GM21737 (cell line): ENCODE measurements at regions not wholly inside any gene's neighbourhood (a gene's known extent, or its start where the extent isn't known, plus 50 kb on each side); places are given as distances from the start of the nearest gene placed in this dataset.
"Not testable (repeated sequence)": the region's sequence is repeated elsewhere in the genome, so short reads cannot be mapped to it uniquely, and the experiment has no call there.

Experiments
- ATAC-seq: cut with Tn5 transposase; IDR thresholded peaks from one replicate; pipeline ENCODE4 v1.9.1; 2021; ENCODE audit warnings: mild to moderate bottlenecking, moderate library complexity; ENCODE audit not compliant: unreplicated experiment

- ATAC-seq = not testable (repeated sequence)
Measured at GRCh38 chr20:29516847-29517246, 1740.6 kb upstream of the DEFB115 start.

- ATAC-seq = not testable (repeated sequence)
Measured at GRCh38 chr20:29519610-29520241, 1737.7 kb upstream of the DEFB115 start.

- ATAC-seq = not testable (repeated sequence)
Measured at GRCh38 chr20:29533566-29534177, 1723.8 kb upstream of the DEFB115 start.

GRCh38 chr20:29566901-29567635 lies 1690.4 kb upstream of the DEFB115 start:
- ATAC-seq = not testable (repeated sequence)

- ATAC-seq = not testable (repeated sequence)
Measured at GRCh38 chr20:29567671-29568070, 1689.8 kb upstream of the DEFB115 start.

GRCh38 chr20:29570126-29570525 lies 1687.3 kb upstream of the DEFB115 start:
- ATAC-seq = not testable (repeated sequence)

GRCh38 chr20:29589530-29589929 lies 1667.9 kb upstream of the DEFB115 start:
- not testable (repeated sequence) for ATAC-seq

GRCh38 chr20:29604163-29604562 lies 1653.3 kb upstream of the DEFB115 start:
- not testable (repeated sequence) for ATAC-seq

- ATAC-seq = not testable (repeated sequence)
Measured at GRCh38 chr20:29606171-29606570, 1651.3 kb upstream of the DEFB115 start.

GRCh38 chr20:29629395-29629794 lies 1628.1 kb upstream of the DEFB115 start:
- ATAC-seq = not testable (repeated sequence)
